GM21526 (cell line): ENCODE measurements at regions not wholly inside any gene's neighbourhood (a gene's known extent, or its start where the extent isn't known, plus 50 kb on each side); places are given as distances from the start of the nearest gene placed in this dataset.

Experiments
- ATAC-seq: cut with Tn5 transposase; IDR thresholded peaks from one replicate; pipeline ENCODE4 v1.9.1; 2021; ENCODE audit warnings: moderate library complexity; ENCODE audit not compliant: unreplicated experiment, low FRiP score

GRCh38 chr3:160128056-160128455 lies 97.2 kb upstream of the C3orf80 start:
- ATAC-seq: no peak

DNA sequence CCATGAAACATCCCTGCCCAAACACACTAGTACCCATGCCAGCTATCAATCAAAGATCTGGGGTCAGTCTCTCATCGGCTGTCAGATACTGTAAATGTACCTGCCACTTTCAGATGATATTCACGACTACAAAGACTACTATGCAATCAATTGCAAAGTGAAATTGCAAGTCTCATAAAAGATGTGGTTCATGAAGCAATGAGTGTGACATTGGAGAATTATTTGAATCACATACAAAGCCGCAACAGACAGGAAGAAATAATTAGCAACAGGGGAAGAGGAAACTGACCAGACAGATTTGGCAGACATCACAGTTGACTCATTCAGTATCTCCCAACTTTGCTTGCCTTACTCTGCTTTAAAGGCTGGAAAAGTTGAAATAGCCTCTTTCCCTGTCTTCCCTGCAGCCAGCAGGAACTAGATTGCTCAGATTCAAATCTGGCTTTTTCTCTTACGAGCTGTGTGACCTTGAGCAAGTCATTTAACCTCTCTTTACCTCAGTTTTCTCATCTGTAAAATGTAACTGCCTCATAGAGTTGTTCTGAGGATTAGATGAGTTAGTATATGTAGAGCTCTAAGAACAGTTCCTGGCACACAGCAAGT lies 95.7 kb upstream of the C3orf80 start:
- ATAC-seq: no peak

GRCh38 chr3:160130071-160130470 lies 95.2 kb upstream of the C3orf80 start:
- ATAC-seq: no peak

DNA sequence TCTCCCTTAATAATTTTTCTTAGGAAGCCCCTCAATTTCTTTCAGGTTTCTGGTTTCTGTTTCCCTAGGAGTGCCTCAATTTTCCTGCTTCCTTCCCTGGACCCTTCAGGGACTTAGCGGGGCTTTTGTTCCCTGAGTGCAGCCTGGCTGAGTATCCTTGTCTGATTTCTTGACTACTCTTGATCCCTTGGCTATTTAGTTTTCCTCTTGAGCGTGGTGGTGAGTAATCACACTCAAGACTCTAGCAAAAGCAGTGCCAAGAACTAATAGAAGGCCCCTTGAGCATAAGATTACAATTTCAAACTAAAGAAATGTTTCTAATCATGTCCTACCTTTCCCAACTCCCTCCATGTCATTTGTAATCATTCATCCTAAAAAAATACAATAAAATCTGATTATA lies 94.3 kb upstream of the C3orf80 start:
- ATAC-seq: no peak

DNA sequence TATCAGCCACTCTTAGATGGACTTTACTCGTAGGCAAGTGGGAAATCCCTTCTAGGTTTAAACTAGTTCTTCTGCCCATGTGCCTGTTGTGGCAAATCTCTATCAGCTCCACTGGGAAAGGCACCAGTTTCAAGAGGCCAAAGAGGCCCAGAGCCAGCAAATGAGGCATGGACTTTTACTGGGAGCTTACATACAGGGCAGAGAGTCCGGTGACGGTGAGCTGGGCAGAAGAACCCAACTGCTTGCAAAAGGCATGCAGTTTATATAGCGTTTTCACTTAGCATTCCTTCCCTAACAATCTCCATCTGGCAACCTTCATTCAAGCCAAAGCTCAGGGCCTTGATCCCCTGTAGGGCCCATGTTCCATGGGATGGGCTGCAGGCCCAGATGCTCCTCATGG lies 93.0 kb upstream of the C3orf80 start:
- no peak for ATAC-seq

DNA sequence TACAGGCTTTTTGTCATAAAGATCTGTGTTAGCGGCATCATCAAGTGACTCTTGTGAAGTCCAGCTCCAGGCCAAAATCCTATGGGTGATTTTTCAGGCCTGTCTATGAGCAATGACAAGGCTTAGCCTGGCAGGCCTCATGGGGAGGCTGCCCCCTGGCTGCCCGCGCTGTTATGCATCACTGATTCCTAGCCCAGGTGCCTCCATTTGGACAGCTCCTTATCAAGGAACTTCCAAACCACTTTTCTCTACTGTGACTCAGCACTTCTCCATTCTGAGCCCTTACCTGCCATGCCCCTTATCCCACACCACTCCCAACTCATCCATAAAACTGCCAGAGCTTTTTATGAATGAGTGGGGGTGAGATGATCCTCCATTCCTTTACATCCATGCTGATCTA lies 91.5 kb upstream of the C3orf80 start:
- no peak for ATAC-seq

DNA sequence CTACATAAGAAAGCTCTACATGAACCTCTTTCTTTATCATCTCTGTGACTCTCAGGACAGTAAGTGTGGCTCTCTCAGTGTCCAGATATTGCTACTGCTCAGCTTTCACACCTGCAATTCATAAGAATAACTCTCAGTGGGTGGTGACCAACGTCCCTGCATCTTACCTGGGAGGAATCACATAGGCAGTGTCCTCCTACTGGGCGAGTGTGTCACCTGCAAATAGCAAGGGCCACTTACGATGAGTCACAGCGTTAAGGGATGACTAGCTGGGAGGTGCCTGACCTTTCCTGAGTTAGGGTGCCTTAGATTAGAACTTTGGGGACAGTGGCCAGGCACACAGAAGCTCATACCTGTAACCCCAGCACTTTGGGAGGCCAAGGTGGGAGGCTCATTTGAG lies 90.8 kb upstream of the C3orf80 start:
- ATAC-seq: no peak

- ATAC-seq: no peak
Observed at GRCh38 chr3:160134964-160135363, 90.3 kb upstream of the C3orf80 start.

GRCh38 chr3:160135851-160136250 lies 89.4 kb upstream of the C3orf80 start:
- ATAC-seq: no peak

GRCh38 chr3:160136421-160136820 lies 88.8 kb upstream of the C3orf80 start:
- no peak for ATAC-seq

GRCh38 chr3:160139291-160139690 lies 85.9 kb upstream of the C3orf80 start:
- ATAC-seq: no peak

GRCh38 chr3:160140756-160141155 lies 84.5 kb upstream of the C3orf80 start:
- no peak for ATAC-seq

DNA sequence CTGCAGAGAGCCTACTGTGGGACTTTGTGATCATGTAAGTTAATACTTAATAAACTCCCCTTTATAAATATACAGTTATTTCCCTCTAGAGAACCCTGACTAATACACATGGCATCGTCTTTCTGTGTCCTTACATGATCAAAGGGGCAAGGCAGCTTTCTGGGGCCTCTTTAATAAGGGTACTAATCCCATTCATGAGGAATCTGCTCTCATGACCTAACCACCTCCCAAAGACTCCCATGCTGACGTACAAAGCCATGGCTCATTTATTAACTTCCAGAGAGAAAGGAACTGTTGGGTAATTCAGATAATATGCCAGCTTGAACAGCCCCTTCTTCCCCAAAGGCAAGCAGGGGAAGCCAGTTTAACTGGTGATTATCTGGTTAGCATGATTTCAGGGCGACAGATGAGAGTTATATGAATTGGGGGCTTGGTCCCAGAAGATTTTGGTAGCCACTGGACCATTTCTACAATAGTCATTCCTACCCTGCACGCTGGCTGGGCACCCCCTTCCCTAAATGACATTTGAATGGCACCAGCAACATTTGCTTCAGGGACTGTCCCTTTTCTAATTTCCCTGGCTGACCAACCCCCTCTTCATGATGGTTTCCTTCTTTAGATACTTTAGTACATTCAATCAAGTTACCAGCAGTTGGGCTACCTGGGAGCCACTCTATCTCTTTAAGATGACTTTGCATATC lies 83.6 kb upstream of the C3orf80 start:
- ATAC-seq: no peak

- ATAC-seq: no peak
Observed at GRCh38 chr3:160143482-160143881, 81.7 kb upstream of the C3orf80 start.

- no peak for ATAC-seq
Observed at GRCh38 chr3:160150066-160150465, 75.2 kb upstream of the C3orf80 start.

DNA sequence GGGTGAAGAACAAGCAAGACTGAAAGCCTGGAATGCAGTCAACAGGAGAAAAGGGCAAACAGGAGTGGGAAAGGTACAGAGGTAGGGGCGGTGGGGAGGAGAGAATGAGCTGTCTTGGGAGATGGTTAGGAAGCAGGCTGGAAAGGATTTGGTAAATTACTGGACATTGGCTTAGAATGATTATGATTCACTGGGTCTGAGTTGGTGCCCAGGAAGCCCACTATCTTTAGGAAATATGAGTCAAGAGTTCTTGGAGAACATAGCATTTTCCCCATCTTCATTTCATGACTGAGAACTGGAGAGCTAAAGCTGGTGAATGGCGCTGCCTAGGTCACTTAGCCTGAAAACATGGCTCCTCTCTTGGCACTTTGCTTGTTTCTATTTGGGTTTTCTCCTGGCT lies 74.7 kb upstream of the C3orf80 start:
- ATAC-seq: no peak

GRCh38 chr3:160152638-160153037 lies 72.6 kb upstream of the C3orf80 start:
- no peak for ATAC-seq

GRCh38 chr3:160154033-160154432 lies 71.2 kb upstream of the C3orf80 start:
- no peak for ATAC-seq

- ATAC-seq: no peak
Observed at GRCh38 chr3:160154596-160154995, 70.6 kb upstream of the C3orf80 start.

DNA sequence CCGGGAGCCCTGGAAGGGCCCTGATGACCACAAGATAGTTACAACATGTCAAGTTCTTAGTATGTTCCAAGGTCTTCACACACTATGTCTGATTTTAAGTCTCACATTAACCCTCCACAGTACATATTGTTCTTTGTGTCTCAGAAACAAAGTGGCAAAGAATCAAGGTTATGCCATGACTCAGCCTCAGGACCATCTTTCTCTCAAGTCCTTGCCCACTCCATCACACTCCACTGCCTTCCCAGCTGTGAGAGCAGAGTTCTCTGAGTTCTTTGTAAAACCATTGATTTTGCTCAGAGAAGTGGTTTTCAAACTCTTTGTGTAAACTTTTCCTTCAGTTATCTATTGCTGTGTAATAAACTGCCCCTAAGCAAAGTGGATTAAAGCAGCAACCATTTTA lies 67.9 kb upstream of the C3orf80 start:
- no peak for ATAC-seq

DNA sequence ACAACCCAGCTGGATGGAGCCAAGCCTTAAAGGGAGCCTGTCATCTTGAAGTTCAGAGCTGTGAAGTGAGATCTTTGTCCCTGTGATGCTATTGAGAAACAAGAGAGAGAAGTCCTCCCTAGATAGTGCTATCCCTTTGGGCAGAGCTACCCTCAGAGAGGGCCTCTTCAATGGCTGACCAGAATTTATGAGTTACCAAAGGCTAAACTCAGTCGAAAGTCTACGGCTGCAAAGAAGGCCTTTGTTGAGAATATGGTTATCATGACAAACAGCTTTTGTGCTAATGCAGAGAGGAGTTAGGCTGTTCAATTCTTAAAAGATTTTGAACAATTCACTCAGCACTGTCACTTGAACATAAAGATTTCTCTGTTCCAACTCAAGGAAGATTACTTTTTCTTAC lies 65.9 kb upstream of the C3orf80 start:
- ATAC-seq: no peak

DNA sequence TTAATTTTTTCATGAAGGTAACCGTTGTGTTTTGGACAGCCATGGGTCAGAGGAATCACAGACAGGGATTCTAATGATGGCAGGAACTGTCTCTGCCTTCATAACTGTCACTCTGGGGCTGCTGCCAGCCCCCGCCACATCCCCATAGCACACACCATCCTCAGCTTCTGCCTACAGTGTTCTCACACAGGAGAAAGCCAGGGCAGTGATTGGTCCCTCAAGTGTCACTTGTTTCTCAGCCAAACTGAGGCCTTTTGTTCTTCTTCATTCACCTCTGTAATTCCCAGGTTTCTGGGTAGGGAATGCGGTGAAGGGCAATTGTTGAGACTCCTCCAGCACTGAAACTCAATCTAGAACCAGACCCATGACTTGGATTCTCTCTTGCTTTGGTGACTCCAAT lies 65.4 kb upstream of the C3orf80 start:
- ATAC-seq: no peak

- no peak for ATAC-seq
Observed at GRCh38 chr3:160161921-160162320, 63.3 kb upstream of the C3orf80 start.
